ENCODE measurements at regions not wholly inside any gene's neighbourhood (a gene's known extent, or its start where the extent isn't known, plus 50 kb on each side); places are given as distances from the start of the nearest gene placed in this dataset.

DNA sequence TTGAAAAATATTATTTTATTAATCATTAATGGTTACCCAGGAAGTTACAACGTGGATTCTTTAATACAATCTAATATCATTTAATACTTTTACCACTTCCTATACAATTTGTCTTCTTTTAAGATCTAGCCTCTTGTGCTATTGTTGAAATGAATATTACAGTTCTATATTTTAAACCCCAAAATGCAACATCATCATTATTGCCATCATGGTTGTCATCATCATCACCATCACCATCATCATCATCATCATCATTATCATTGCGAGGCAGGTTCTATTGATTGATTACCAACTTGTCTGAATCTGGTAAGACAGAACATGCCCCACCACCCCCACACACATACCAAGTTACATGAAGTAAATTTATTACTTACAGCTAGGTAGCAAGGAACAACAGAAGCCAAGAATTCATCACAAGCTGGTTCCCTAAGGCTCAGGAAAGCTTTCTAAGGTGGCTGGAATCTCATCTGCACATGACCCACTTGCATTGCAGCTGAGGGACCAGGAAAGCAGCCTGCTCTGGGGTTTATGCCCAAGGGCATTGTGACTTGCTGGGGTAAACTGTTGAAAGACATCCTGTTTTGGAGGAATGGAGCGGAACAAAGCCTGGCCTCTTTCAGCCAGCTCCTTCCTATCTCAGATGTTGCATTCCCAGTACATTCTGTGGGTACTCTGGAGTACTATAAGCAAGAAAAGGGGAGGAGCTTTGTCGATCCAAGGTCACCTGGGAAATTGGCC lies 418.1 kb downstream of the PRR16 start (continued):
- no peak for TF ChIP-seq RBM34 (IDR thresholded peaks at IDR 0.05; ENCODE audit: borderline replicate concordance, insufficient read depth, low read length)
- peak; percentile 75 for TF ChIP-seq ZNF316 (IDR thresholded peaks at IDR 0.05)
- TF ChIP-seq MBD2 (IDR thresholded peaks at IDR 0.05; ENCODE audit: borderline replicate concordance, low read depth), result no peak
- peak; percentile 48; the same call in 1 of the 2 replicates for TF ChIP-seq MAFK (IDR thresholded peaks at IDR 0.05; ENCODE audit: low read length)
- TF ChIP-seq CBFA2T2 (conservative IDR thresholded peaks at IDR 0.05), result no peak
- TF ChIP-seq, protein P1, sequence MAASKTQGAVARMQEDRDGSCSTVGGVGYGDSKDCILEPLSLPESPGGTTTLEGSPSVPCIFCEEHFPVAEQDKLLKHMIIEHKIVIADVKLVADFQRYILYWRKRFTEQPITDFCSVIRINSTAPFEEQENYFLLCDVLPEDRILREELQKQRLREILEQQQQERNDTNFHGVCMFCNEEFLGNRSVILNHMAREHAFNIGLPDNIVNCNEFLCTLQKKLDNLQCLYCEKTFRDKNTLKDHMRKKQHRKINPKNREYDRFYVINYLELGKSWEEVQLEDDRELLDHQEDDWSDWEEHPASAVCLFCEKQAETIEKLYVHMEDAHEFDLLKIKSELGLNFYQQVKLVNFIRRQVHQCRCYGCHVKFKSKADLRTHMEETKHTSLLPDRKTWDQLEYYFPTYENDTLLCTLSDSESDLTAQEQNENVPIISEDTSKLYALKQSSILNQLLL (CRISPR knock-in tag; IDR thresholded peaks at IDR 0.05; ENCODE audit: borderline replicate concordance), result no peak
- TF ChIP-seq, protein P2, sequence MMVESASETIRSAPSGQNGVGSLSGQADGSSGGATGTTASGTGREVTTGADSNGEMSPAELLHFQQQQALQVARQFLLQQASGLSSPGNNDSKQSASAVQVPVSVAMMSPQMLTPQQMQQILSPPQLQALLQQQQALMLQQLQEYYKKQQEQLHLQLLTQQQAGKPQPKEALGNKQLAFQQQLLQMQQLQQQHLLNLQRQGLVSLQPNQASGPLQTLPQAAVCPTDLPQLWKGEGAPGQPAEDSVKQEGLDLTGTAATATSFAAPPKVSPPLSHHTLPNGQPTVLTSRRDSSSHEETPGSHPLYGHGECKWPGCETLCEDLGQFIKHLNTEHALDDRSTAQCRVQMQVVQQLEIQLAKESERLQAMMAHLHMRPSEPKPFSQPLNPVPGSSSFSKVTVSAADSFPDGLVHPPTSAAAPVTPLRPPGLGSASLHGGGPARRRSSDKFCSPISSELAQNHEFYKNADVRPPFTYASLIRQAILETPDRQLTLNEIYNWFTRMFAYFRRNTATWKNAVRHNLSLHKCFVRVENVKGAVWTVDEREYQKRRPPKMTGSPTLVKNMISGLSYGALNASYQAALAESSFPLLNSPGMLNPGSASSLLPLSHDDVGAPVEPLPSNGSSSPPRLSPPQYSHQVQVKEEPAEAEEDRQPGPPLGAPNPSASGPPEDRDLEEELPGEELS (CRISPR knock-in tag; IDR thresholded peaks at IDR 0.05; ENCODE audit: borderline replicate concordance), result no peak
- TF ChIP-seq PHF20 (IDR thresholded peaks at IDR 0.05; ENCODE audit: partially characterized antibody), result no peak
- TF ChIP-seq MAFG (tag; conservative IDR thresholded peaks at IDR 0.05), result peak; percentile 51; the same call in 1 of the 2 replicates
- TF ChIP-seq SP2 (IDR thresholded peaks at IDR 0.05; ENCODE audit: extremely low read depth, low read depth, low read length, poor library complexity, severe bottlenecking), result no peak
- TF ChIP-seq KLF16 (IDR thresholded peaks at IDR 0.05), result no peak
- peak; percentile 46; the same call in 1 of the 2 replicates for TF ChIP-seq C11orf30 (IDR thresholded peaks at IDR 0.05; ENCODE audit: low read depth)
- TF ChIP-seq MCM3 (IDR thresholded peaks at IDR 0.05), result no peak
- TF ChIP-seq NR3C1 (CRISPR knock-in tag; IDR thresholded peaks at IDR 0.05), result no peak
- no peak for TF ChIP-seq BACH1 (tag; IDR thresholded peaks at IDR 0.05)
- TF ChIP-seq, protein P3, sequence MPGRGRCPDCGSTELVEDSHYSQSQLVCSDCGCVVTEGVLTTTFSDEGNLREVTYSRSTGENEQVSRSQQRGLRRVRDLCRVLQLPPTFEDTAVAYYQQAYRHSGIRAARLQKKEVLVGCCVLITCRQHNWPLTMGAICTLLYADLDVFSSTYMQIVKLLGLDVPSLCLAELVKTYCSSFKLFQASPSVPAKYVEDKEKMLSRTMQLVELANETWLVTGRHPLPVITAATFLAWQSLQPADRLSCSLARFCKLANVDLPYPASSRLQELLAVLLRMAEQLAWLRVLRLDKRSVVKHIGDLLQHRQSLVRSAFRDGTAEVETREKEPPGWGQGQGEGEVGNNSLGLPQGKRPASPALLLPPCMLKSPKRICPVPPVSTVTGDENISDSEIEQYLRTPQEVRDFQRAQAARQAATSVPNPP (IDR thresholded peaks at IDR 0.05; ENCODE audit: borderline replicate concordance, insufficient read depth, insufficient read length), result no peak
- no peak for TF ChIP-seq ZNF764 (CRISPR knock-in tag; IDR thresholded peaks at IDR 0.05; ENCODE audit: low read depth)
- no peak for TF ChIP-seq HDAC8 (tag; IDR thresholded peaks at IDR 0.05)
- no peak for TF ChIP-seq ZNF830 (CRISPR knock-in tag; IDR thresholded peaks at IDR 0.05)
- TF ChIP-seq ZNF347 (CRISPR knock-in tag; IDR thresholded peaks at IDR 0.05; ENCODE audit: low read depth), result no peak
- TF ChIP-seq HOXB6 (CRISPR knock-in tag; IDR thresholded peaks at IDR 0.05; ENCODE audit: borderline replicate concordance), result no peak
- TF ChIP-seq CREBBP (IDR thresholded peaks at IDR 0.05; ENCODE audit: low read depth, low read length), result no peak

Measured in K562 (cell line).